ENCODE measurements at regions not wholly inside any gene's neighbourhood (a gene's known extent, or its start where the extent isn't known, plus 50 kb on each side); places are given as distances from the start of the nearest gene placed in this dataset.

GRCh38 chr18:76622651-76623050 lies 127.6 kb upstream of the ZNF516 start:
- TF ChIP-seq CTCF (IDR thresholded peaks at IDR 0.05) (no peak), POLR2A (IDR thresholded peaks at IDR 0.05) (no peak), EP300 (IDR thresholded peaks at IDR 0.05) (no peak)

Data from sigmoid colon (tissue), 4 donors.